Cardiac fibroblast (primary cell): ENCODE measurements at regions not wholly inside any gene's neighbourhood (a gene's known extent, or its start where the extent isn't known, plus 50 kb on each side); places are given as distances from the start of the nearest gene placed in this dataset.
A peak's percentile ranks its signal among the peaks of the same experiment; 100 is the strongest.

Experiments used
- DNase-seq, 2 donors: peaks; one replicate each; pipeline versions ENCODE4 v3.0.0 to v3.0.0-alpha.2; 2010; ENCODE audit warnings: low read depth in 2 of 2
- H3K4me3 ChIP-seq, 2 donors: replicated peaks in 1 of 2; 1 replicate in 1 of 2; 2 replicates in 1 of 2; pipeline ENCODE4 v1.5.1; 2011; ENCODE audit warnings: low read depth in 2 of 2, low read length in 2 of 2, mild to moderate bottlenecking in 2 of 2, moderate library complexity in 1 of 2
- CTCF ChIP-seq: IDR thresholded peaks from one replicate; pipeline ENCODE4 v1.5.1; 2011; ENCODE audit warnings: low read depth, mild to moderate bottlenecking, low read length, inconsistent platforms

- no peak for DNase-seq
- H3K4me3 ChIP-seq = no peak overlapping the region
- no peak for TF ChIP-seq CTCF
These were observed 792.4 kb upstream of the ADGRL2 start for GRCh38 chr1:81008293-81008692.

GRCh38 chr1:81007024-81007423 lies 793.7 kb upstream of the ADGRL2 start:
- no peak overlapping the region for H3K4me3 ChIP-seq
- TF ChIP-seq CTCF = no peak
- no peak for DNase-seq

GRCh38 chr1:81006502-81006901 lies 794.2 kb upstream of the ADGRL2 start:
- no peak for DNase-seq
- no peak overlapping the region for H3K4me3 ChIP-seq
- TF ChIP-seq CTCF = no peak

- no peak for TF ChIP-seq CTCF
- no peak for DNase-seq
- no peak overlapping the region for H3K4me3 ChIP-seq
These were observed 796.7 kb upstream of the ADGRL2 start for GRCh38 chr1:81004011-81004410.

- no peak for TF ChIP-seq CTCF
- peak; percentile 5 to 10 for DNase-seq
- no peak overlapping the region for H3K4me3 ChIP-seq
These were observed 805.8 kb upstream of the ADGRL2 start for GRCh38 chr1:80994934-80995333.

GRCh38 chr1:80994038-80994437 lies 806.7 kb upstream of the ADGRL2 start:
- DNase-seq = no peak
- no peak for TF ChIP-seq CTCF
- H3K4me3 ChIP-seq = no peak overlapping the region

- TF ChIP-seq CTCF = no peak
These were observed 807.4 kb upstream of the ADGRL2 start for GRCh38 chr1:80993154-80993980.

More at GRCh38 chr1:80993154-80993980, 807.4 kb upstream of the ADGRL2 start:
- H3K4me3 ChIP-seq = no peak overlapping the region
- no peak for DNase-seq
